Amniotic stem cell (primary cell): ENCODE measurements at regions not wholly inside any gene's neighbourhood (a gene's known extent, or its start where the extent isn't known, plus 50 kb on each side); places are given as distances from the start of the nearest gene placed in this dataset.

ENCODE experiments used
- DNase-seq: peaks from one replicate; lab custom pipeline; 2025; lab: John Stamatoyannopoulos, UW

DNA sequence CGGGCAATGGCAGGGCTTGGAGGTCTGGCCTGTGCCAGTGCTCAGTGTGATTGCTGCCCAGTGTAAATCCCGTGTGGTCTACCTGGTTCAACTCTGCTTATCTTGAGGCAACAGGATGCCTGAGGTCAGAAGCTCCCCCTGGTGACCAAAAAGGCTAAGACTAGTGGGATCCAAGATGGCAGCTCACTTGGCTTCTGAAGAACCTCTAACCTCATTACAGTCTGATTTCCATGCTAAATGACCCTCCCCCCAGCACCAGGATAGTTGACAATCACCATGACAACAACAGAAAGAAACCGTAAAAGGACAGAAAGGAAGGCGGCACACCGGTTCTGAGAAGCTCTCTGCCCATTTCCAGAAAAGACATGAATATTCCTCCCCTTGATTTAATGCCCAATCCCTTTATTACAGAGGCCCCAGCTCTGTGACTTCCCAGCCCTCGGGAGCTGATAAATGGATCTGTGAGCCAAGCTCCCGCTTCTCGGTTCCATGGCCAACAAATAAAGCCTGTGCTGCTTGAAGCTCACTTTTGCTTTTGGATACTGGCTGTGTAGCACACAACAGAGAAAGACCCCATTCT is 398.4 kb downstream of the CTTN start:
- DNase-seq, result no peak

DNA sequence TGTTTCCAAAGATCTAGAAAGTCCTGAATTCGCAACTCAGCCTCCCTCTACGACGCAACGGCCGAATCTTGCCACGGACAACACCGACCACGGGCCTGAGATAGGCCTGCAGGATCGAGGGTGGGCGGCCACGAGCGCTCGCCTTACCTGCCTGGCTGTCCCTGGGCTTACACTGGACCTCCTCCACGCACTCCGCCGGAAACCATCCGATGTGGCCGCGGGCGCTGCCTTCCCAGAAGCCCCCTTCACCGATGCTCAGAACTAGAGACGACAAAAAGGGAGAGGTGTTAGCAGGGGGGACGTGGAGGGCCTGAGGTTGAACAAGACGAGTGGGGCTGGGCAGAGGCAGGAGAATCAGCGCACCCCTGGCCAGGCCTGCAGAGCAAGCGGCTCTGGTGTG is 400.0 kb downstream of the CTTN start:
- DNase-seq, result no peak

DNA sequence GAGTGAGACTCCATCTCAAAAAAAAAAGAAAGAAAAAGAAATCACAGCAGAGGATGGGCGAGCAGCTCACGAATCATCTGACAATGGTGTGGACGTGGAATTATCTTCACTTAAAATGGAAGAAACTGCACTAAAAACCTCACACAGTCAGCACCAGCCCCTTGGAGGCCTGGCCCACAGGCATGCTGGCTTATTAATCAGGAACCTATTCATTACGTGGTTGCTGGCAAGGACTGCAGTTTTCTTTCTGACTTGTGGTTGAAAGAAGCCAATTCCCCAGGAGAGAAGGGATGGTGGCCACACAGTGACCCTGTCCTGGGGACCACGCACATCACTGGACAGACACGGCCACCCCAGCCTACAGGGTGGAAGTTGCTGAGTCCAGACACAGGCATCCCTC is 401.1 kb downstream of the CTTN start:
- no peak for DNase-seq

DNA sequence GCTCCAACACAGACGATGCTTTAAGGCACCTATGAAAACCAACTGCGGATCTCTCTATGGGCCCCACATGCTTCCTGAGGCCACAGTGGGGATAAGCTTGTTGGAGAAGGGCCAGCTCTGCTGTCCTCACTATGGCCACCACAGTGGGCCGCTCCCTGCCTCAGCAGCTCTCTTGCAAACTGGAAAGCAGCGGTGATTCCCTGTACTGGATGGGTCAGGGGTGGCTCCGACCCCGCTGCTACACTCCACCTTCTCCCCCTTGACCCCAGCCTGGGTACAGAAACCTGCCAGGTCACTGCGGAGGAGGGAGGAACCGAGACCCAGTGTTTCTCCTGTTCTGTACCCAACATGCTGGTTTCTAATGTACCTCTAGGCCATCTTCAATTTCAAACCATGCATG is 403.9 kb downstream of the CTTN start:
- DNase-seq, result no peak

DNA sequence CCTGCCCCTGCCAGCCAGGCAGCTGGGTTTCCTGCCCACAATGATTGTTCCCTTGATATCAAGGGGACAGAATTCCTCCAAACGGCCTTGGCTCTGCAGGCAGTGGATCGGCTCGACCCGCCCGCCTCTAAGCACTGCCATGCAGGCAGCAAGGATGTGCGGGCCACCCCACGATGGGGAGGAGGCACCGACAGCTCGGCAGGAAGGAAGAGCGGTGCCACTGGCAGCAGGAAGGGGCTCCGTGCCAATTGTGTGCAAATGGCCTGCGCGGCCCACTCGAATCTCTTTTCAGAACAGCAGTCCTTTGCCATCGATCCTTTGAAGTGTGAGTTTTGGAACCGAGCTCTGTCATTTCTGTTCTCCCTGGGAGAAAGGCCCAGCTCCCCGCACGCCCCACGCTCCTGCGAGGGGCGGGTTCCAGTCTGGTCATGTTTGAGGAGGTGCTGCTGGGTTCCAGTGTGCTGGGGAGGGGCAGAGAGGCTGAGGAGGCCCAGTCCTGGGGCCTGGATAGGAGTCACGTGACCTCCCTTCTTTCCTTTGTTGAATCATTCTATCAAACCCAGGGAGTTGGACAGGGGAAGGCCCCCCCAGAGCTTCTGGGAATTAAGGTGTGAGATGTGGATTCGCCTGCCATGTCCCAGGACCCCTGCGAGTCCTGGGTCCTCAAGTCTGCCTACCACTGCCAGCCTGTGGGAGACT is 406.0 kb downstream of the CTTN start:
- no peak for DNase-seq

DNA sequence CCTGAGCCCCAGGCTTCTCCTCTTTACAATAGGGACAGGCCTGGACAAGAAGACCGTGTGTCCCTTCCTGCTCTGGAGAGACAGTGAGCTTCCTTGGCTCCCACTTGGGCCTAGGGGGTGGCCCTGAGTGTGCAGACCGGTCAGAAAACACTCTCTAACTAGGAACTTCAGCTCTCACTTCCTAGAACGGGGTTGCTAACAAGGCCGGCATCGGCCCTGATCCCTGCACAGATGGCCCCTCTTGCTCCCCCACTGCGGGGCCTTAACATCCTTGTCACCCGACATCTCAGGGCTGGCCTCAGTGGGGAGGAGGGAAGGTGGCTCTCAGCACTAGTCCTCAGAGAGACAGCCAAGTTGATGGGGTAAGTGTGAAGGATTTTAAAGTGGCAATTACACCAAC is 406.9 kb downstream of the CTTN start:
- DNase-seq, result no peak

DNA sequence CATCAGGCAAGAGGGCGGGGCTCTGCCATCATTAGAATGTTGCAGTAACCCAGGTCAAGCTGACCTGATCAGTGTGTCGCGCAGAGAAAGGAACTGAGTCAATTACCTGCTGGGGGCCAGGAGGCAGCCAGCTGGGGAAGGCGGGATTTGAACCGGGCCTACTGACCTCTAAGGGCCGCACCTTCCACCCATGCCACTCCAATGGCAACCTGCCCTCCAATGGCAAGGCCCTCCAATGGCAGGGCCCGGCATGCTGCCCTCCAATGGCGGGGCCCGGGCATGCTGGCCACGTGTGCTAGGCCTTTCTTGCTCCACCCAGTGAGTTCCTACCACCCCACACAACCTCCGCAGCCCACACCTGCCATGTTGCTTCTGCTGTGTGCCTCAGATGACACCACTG is 407.6 kb downstream of the CTTN start:
- DNase-seq, result no peak

DNA sequence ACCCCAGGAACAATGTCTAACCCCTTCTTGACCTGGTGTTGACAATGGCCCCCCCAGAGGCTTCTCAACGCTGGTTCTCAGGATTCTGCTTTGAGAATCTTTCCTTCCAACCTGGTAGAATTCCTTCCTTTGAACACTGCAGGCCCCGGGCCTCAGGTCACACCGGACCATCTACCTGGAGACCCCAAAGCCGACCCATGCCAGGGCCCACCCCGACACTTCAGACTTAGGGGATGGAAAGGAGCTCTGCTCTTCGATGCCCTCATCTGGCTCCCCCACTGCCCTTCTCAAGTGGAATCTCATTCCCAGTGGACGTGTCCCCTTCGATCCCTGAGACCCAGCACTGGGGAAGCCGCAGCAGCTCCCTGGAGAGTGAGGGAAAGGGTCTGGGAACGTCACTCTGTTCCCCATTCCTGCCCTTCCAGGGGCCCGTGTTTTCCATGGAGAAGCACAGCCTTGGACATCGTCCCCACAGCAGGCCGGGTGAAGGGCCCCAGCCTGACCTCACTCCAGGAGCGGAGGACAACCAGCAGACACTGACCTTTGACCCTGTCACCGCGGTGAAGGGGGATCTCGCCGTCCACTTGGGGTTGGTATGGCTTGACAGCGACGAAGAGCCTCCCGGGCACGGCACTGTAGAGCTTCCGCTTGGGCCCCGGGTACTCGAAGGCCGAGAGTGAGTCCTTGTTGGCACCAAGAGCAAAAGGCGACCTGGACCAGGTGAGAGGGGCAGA is 408.3 kb downstream of the CTTN start:
- no peak for DNase-seq

DNA sequence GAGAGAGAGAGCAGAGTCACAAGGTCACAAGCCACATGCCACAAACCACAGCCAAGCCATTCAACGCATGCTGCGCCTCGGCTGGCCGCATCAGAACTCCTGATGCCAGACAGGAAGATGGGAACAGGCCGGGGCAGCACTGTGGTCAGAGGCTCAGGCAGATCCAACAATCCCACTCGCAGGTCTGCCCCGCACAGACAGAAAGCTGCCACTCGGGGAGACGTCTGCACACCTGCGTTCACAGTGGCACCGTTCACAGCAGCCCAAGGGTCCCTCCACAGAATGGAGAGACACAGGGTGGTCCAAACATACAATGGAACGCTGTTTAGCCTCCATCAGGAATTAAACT is 408.8 kb downstream of the CTTN start:
- DNase-seq, result no peak

DNA sequence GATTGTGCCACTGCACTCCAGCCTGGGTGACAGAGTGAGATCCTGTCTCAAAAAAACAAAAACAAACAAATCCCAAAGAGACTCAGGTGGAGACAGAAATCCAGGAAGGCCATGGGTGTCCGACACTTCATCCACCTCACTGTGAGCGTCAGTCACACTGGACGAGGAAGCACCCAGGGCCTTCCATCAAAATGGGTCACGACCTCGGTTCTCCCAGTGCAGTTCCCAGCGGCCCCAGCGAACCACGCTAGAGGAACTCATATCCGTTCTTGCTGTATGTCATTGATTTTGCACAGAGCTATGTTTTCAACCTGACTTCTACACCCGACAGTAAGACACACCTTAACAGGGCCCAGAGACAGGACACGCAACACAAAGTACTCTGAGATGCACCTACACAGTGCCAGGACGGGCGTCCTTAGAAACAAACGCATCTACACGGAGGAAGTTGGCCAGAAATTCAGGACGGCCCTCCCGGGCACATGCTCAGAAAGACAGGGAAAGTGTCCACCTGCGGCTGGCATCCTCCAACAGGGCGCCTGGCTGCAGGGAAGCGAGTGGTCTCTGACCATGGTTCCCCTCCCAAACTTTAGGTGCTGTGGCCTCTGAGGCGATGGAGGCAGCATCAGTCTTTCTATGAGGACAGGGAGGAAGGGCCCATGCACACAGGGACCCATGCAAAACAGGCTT is 410.5 kb downstream of the CTTN start:
- DNase-seq, result no peak

DNA sequence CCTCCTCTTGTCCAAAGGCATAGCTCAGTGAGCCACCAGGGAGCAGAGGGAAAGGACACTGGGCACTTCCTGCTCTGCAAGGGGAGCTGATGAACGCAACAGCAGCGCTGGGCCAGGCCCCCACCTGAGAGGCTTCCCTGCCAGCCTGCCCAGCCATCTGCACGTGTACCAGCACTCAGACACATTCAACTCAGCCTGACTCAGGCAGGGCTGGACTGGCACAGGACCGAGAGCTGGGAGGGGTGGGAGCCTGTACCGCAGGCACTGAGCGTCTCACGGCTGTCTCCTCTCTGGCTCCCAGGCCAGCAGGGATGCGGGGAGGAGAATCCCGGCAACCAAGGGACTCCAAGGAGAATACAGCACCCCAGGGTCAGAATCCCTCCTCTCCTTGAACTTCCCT is 411.8 kb downstream of the CTTN start:
- DNase-seq, result no peak

DNA sequence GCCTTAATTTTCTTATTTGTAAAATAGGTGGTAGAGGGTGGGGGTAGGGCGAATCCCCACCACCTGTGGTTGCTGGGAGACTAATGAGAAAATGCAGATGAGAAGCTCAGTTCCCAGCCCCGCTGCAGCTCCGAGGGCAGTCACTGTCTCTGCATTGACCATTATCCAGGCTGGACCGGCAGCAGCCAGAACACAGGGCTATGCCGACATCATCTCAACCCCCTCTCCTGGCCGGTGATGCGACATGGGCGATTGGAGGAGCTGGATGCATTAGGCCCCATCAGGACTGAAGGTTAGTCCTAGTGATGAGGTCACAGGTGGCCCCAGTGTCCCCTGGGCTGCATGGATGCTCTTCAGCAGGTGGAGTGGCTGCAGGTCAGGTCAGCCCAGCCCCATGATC is 412.4 kb downstream of the CTTN start:
- DNase-seq, result no peak

DNA sequence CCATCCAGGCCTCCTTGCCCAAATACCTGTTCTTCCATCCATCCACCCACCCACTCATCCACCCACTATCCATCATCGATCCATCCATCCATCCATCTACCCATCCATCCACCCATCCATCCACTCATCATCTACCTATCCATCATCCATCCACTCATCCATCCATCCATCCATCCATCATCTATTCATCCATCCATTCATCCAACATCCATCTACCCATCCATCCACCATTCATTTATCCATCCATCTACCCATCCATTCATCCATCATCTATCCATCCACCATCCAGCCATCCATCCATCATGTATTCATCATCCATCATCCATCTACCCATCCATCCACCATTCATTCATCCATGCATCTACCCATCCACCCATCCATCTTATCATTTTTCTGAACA is 413.2 kb downstream of the CTTN start:
- DNase-seq, result no peak

DNA sequence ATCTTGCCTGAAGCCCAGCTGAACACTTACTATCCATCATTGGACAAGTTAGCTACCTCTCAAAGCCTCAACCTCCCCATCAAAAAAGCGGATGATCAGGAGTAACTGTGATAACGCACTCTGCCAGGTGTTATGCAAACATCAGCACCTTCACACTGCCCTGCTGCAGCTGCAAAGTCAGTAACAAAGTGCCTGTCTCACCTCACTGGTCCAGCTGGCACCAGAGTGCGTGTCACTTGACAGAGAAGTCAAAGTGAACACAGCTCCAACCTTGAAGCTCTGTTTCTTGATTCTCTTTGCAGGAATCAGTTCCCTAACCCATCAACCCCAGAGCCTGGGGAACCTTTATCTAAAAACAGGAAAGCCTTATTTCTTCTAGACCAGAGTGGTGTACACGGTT is 413.6 kb downstream of the CTTN start:
- no peak for DNase-seq

DNA sequence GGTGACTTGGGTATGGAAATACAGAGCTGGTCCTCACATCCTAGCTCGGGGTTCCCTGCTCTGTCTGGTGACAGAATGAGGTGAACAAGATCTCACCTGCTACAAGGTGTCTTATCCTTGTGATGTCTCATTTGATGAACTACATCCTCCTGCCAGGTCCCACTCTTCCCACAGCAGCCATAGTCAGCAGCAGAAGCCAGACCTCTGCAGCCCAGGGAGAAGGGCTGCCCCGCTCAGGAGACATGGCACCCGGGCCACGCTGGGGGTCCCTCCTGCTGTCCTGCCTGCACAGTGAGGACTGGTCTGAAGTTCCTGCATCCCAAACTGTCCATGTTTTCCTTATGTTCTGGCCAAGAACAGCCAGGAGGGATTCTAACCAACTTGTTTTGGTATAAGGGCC is 414.1 kb downstream of the CTTN start:
- DNase-seq, result no peak

DNA sequence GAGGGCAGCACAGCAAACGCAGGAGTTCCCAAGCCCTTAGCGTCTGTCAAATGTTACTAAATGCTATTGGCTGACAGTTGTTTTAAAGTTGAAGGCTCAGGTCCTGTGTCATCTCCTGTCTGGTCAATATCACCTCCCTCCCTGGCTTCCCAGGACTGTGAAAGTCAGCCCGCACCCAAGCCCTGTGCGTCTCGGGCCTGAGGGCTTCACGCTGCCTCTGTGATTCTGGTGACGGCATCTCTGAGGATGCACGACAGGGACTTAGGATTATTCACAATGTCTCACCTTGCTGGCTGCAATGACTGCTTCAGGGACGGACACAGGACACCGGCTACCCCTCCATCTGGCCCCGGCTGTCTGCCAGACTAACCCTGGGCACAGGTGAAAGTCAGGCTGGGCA is 415.3 kb downstream of the CTTN start:
- DNase-seq, result no peak

DNA sequence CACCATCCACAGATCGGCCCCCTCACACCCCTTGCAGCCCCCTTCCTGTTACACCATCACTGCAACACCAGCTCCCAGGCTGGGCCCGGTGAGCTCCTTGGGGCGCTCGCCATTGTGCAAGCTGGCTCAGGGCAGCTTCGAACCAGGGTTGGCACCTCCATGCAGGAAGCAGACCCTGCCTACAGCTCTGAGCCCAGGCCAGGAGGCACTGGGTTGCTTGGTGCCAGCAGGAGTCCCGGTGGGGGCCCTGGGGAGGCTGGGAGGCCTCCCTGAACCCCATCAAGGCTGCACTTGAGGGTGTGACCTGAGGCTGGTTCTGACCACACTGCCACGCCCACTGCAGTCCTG is 417.1 kb downstream of the CTTN start:
- DNase-seq, result no peak

DNA sequence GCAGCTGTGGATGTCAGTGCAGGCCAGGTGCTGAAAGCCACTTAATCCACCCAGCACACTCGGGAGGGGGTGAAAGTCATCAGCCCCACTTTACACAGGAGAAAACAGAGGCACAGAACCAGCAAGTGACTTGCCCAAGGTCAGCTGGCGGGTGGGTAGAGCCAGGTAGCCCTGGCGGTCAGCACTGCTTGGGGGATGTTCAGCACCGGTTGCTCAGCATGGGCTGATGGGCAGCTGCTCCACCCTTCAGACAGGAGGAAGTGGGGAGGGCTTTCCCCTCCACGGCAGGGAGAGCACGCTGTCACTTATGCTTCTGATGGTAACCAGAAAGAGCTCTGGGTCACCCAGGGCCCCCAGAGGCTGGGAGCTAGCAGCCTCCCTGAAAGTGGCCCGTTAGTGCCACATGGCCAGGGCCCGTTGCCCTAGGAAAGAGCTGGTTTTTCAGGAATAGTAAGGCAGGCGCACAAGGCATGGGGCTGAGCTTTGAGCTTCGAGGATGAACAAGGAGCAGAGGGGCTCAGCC is 417.9 kb downstream of the CTTN start:
- DNase-seq, result no peak

DNA sequence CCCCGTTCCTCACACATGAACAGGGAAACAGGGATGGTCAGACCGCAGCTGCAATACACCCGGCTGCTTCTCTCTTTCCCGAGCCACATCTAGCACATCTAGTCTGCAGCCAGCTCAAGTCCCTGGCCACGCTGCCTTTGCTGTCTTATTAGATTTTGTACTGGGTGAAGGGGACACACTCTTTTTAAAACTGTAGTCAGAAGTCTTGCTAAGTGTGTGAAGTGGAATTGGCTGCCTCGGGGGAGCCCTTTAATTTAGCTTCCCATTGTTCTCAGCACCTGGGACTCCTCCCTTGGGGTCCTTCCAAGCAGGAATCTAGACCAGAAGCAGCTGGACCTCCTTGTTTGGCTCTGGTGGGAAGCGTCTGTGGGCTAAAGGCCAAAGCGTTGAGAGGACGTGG is 420.0 kb downstream of the CTTN start:
- no peak for DNase-seq

DNA sequence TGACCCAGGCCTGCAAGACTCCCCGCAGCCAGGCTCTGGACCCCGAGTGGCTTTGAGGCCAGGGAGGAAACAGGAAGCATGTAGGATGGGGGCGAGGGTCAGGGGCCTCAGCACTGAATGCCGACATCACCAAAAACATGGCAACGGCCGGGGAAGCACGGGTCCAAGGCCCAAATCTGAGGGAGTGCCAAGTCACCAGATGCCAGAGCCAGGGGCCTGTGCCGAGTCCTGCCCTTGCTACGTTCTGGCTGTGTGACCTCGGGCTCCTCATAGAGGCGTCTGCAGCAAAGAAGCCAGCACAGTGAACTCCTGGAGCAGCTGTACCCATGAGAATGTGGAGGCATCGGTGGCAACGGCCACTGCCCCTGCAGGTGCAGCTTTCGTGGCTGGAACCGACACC is 420.7 kb downstream of the CTTN start:
- no peak for DNase-seq

DNA sequence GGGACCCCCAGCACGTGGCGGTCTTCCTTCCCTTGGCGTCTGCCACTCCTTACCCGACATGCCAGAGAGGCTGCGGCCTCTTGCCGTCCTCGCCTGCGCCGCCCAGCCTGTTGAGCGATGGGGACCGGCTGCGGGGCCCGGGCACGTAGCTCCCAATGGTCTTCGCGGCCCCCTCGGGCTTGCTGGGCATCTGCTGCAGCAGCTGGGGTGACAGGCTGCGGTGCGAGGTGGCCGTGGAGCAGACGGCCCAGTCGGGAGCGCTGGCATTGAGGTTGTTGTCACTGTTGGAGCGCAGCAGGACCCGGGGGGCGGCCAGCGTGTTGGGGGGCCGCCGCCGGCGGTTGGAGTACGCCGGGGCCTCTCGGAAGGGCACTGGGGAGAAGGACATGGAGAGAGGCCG is 422.0 kb downstream of the CTTN start:
- no peak for DNase-seq

DNA sequence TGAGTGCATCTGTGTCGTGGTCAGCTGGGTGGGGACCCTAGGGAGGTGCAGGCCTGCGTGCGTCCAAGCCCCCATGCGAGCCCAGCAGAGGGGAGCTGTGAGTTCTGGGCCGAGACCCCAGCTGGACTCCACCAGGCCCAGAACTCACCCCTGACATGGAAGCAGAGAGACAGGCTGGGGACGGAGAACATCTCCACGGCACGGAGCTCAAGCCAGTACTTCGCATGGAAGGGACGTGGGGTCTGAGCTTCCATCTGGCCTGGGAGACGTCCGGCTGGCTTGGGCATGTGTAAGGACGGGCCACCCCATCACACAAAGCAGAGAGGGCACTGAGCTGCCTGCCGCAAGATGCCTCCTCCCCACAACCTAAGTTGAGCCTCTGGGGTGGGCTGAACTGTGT is 422.4 kb downstream of the CTTN start:
- no peak for DNase-seq

DNA sequence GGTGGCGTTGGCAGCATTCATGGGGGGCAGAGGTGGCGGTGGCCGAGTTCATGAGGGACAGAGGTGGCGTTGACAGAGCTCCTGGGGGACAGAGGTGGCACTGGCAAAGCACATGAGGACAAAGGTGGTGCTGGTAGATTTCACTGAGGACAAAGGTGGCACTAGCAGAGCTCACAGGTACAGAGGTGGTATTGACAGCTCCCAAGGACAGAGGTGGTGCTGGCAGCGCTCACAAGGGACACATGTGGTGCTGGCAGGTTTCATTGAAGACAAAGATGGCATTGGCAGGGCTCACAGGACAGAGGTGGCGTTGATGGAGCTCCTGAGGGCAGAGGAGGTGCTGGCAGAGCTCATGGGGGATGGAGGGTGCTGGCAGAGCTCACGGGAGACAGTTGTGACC is 425.4 kb downstream of the CTTN start:
- DNase-seq, result no peak
